Dedifferentiated amniotic fluid mesenchymal stem cell (primary cell): ENCODE measurements at regions not wholly inside any gene's neighbourhood (a gene's known extent, or its start where the extent isn't known, plus 50 kb on each side); places are given as distances from the start of the nearest gene placed in this dataset.
"Not testable (repeated sequence)": the region's sequence is repeated elsewhere in the genome, so short reads cannot be mapped to it uniquely, and the experiment has no call there.

Source experiments
- DNase-seq: peaks from one replicate; pipeline ENCODE4 v3.0.0-alpha.2; 2016; ENCODE audit errors: extremely low spot score

- peak; percentile 56 for DNase-seq
Measured at GRCh38 chr12:46548605-46549071, 176.1 kb upstream of the SLC38A2 start.

GRCh38 chr12:46547421-46548354 is 175.1 kb upstream of the SLC38A2 start:
- no peak for DNase-seq

- no peak for DNase-seq
Measured at GRCh38 chr12:46546634-46547273, 174.2 kb upstream of the SLC38A2 start.

- not testable (repeated sequence) for DNase-seq
Measured at GRCh38 chr12:46543378-46543795, 170.8 kb upstream of the SLC38A2 start.

- no peak for DNase-seq
Measured at GRCh38 chr12:46538976-46539375, 166.4 kb upstream of the SLC38A2 start.

GRCh38 chr12:46537387-46537955 is 164.9 kb upstream of the SLC38A2 start:
- no peak for DNase-seq

- DNase-seq = not testable (repeated sequence)
Measured at GRCh38 chr12:46536316-46536715, 163.7 kb upstream of the SLC38A2 start.

GRCh38 chr12:46535907-46536306 is 163.3 kb upstream of the SLC38A2 start:
- DNase-seq = no peak

GRCh38 chr12:46535376-46535775 is 162.8 kb upstream of the SLC38A2 start:
- no peak for DNase-seq

- DNase-seq = no peak
Measured at GRCh38 chr12:46534327-46534840, 161.8 kb upstream of the SLC38A2 start.

- no peak for DNase-seq
Measured at GRCh38 chr12:46533723-46534122, 161.2 kb upstream of the SLC38A2 start.

GRCh38 chr12:46531804-46532203 is 159.2 kb upstream of the SLC38A2 start:
- no peak for DNase-seq

GRCh38 chr12:46531059-46531785 is 158.6 kb upstream of the SLC38A2 start:
- no peak for DNase-seq

- no peak for DNase-seq
Measured at GRCh38 chr12:46530373-46531056, 157.9 kb upstream of the SLC38A2 start.

- DNase-seq = no peak
Measured at GRCh38 chr12:46526233-46526632, 153.7 kb upstream of the SLC38A2 start.

GRCh38 chr12:46524778-46525177 is 152.2 kb upstream of the SLC38A2 start:
- DNase-seq = peak; percentile 71

GRCh38 chr12:46523863-46524770 is 151.5 kb upstream of the SLC38A2 start:
- DNase-seq = peak; percentile 38

GRCh38 chr12:46523446-46523845 is 150.9 kb upstream of the SLC38A2 start:
- no peak for DNase-seq

GRCh38 chr12:46522071-46522470 is 149.5 kb upstream of the SLC38A2 start:
- no peak for DNase-seq

GRCh38 chr12:46521145-46521544 is 148.6 kb upstream of the SLC38A2 start:
- DNase-seq = no peak
